M059J (cell line): ENCODE measurements at regions not wholly inside any gene's neighbourhood (a gene's known extent, or its start where the extent isn't known, plus 50 kb on each side); places are given as distances from the start of the nearest gene placed in this dataset.

Source experiments
- DNase-seq: peaks from one replicate; pipeline ENCODE4 v3.0.0-alpha.2; 2012; ENCODE audit warnings: low read depth

DNA sequence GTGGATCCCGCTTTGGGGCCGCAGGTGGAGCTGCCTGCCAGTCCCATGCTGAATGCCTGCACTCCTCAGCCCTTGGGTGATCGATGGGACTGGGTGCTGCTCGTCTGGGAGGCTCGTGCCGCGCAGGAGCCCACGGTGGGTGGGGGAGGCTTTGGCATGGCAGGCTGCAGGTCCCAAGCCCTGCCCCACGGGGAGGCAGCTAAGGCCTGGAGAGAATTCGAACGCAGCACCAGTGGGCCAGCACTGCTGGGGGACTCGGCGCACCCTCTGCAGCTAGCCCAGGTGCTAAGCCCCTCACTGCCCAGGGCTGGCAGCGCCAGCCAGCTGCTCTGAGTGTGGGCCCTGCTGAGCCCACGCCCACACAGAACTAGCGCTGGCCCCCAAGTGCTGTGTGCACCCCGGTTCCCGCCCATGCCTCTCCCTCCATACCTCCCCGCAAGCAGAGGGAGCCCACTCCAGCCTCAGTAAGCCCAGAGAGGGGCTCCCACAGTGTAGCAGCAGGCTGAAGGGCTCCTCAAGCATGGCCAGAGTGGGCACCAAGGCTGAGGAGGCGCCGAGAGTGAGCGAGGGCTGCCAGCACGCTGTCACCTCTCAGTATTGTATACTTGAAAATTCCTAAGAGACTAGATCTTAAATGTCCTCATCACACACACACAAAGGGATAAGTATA, 1654.2 kb upstream of the SLC39A10 start:
- DNase-seq, result no peak

DNA sequence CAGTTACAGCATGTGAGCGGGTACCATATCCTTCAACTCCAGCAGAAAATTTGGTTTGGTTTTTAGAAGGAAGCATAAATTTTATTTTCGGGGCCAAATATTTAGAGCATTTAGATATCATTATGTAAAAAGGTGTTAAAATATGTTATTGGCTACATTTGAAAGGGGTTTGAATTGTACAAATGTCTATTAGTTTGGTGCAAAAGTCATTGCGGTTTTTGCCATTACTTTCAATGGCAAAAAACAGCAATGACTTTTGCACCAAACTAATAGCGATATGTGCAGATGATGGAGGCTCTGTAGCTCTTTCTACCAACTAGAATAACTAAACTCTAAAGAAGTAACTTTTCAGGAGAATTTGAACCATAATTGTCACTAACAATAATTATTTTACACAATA, 1666.2 kb upstream of the SLC39A10 start:
- no peak for DNase-seq

DNA sequence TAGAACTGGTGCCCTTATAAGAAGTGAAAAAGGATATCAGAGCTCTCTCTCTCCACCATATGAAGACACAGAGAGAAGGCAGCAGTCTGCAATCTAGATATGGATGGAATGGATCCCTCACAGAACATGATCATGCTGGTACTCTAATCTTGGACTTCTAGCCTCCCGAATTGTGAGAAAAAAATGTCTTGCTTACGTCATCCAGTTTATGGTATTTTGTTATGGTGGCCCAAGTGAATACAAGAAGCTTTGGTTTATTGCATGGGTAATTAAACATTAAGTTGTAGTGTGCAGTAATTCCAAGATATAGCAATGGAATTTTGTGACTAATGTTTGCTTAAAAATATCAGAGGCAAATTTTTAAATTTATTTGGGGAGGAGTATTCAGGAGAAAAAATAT, 1667.4 kb upstream of the SLC39A10 start:
- DNase-seq, result peak; percentile 2

DNA sequence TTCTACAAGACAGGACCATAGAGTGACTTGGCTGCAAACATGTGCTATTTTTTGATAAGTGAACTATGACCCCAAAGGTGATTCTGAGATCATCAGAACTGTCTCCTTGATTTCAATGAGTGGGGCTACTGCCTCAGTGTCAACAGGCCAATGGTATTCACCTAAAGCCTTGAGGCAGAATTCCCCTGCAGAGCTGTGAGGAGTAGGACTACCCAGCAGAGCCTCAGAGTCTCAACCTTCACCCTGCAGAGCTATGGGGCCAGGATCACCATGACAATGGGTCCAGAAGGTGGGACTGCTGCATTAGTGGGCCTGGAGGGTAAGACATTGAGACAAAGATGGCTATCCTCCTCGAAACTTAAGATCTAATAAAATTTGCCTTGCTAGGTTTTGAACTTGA, 1668.2 kb upstream of the SLC39A10 start:
- DNase-seq, result no peak

DNA sequence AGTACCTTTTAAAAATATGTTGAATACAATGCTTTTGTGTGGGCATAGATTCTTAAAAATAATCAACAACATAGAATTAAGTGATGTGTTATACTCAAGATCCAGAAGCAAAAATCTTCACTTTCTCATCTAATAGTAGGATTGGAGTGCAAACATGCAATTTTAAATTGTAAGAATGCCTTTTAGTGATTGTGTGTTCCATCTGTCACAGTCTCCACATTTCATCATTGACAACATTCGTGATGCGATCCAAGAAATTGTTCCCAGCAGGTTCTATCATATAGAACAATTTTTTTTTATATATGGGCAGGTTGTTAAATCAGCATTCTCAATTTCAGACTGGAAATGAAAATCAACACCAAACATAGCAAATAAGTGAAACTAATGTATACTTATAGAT, 1671.8 kb upstream of the SLC39A10 start:
- DNase-seq, result no peak

DNA sequence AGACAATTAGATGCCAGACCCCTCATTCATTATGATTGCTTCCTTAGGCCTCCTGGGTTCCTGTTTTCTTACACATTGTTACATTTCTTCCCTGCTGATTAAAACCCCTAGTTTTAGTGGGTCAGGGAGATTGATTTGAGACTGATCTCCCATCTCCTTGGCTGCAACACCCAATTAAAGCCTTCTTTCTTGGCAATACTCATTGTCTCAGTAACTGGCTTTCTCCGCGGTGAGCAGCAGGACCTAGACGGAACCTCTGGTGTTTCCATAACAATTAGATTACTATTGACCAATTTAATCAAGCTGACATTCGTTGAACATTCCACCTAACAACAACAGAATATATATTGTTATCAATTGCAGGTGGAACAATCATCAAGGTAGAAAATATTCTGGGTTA, 1676.4 kb upstream of the SLC39A10 start:
- DNase-seq, result no peak

DNA sequence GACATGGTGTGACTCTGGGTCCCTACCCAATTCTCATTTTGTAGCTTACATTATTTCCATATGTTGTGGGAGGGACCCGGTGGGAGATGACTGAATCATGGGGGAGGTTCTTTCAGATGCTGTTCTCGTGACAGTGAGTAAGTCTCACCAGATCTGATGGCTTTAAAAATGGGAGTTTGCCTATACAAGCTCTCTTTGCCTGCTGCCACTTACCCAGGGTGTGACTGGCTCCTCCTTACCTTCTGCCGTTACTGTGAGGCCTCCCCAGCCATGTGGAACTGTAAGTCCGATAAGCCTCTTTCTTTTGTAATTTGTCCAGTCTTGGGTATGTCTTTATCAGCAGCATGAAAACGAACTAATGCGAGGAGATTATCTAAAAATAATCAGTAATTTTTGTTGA, 1683.2 kb upstream of the SLC39A10 start:
- DNase-seq, result no peak

DNA sequence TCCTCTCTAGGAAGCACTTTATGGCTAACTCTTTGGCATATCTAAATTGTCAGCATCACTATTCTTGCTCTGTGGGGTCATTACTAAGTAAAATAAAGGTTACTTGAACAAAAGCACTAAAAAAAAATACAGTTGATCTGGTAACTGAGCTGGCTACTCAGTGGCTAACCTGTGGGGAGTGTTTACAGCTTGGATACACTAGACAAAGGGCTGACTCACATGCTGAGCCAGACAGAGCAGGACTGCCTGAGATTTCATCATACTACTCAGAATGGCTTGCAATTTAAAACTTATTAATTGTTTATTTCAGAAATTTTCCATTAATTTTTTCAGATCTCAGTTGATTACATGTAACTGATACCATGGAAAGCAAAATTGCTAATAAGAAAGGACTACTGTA, 1690.4 kb upstream of the SLC39A10 start:
- peak; percentile 68 for DNase-seq

DNA sequence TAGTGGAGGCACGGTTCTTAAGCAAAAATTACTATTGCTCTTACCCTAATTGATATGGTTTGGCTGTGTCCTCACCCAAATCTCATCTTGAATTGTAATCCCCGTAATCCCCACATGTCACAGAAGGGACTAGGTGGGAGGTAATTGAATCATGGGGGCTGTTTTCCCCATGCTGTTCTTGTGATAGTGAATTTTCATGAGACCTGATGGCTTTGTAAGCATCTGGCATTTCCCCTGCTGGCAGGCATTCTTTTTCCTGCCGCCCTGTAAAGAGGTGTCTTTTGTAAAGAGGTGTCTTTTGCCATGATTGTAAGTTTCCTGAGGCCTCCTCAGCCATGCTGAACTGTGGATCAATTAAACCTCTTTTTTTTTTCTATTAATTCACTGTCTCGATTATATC, 1691.8 kb upstream of the SLC39A10 start:
- DNase-seq, result no peak

DNA sequence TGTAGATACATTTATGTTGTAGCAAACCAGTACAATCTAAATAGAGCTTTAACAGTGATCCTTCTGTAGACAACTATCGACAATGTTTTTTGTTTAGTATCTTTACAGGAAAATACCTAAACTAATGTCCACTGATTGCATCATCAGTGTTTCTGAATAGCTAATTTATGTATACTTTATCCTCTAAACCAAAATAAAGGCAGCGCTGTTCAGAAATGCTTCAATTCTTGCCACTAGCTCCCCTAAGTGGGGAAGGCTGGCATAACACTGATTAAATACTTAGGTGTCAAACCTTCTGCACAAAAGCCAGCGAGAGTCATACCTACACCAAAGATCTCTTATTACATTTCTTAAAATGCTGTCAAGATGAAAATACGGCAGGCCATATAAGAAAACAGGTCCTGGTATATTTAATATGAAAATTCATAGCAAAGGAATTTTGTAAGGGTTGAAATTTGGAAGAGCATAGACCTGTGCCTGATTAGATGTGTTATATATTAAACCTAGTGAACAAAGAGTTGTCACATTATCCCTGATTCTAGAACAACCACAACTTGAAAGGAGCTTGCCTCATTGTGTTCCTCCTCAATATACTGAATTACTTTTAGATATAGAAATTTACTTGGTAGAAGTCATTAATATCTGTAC, 1693.4 kb upstream of the SLC39A10 start:
- DNase-seq, result peak; percentile 46

DNA sequence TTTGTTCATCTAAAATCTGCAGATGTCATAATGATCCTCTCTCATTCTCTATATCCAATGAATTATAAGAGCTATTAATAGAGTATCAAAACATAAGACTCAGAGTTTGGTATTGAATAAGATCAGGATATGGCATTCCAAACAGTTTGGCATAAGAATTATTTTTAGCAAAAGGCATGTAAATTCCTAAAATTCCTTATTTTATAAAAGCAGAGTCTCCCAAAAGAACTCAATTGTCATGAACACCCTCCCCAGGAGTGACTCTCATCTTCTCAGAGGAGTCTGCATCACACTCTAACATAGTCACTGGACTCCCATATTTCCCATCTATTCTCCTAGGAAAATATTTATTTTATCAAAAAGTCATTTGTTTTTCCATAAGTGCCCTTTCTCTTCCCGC, 1710.2 kb upstream of the SLC39A10 start:
- no peak for DNase-seq

DNA sequence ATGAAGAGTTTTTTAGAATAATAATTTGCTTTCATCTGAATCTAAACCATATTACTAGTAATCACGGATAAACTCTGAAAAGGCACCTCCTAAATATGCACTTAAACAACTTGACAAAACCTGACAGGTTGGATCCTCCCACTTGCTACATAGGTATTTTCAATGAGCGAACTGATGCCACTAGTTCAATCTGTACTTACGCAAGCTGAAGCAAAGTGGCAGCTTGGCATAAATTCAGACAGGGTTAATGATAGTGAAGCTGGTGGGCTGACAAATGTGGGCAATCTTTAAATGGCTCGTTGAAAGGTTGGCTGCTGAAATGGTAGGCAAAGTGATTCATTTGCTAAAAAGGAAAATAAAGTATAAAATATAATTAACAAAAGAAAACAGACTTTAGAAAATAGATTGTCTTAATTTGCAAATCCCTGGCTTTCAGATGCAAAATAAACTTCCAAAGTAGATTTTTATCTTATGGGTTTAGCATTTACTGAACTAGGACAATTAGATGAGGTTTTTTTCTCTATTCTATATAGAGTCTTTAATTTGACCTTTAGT, 1713.5 kb upstream of the SLC39A10 start:
- DNase-seq, result no peak

DNA sequence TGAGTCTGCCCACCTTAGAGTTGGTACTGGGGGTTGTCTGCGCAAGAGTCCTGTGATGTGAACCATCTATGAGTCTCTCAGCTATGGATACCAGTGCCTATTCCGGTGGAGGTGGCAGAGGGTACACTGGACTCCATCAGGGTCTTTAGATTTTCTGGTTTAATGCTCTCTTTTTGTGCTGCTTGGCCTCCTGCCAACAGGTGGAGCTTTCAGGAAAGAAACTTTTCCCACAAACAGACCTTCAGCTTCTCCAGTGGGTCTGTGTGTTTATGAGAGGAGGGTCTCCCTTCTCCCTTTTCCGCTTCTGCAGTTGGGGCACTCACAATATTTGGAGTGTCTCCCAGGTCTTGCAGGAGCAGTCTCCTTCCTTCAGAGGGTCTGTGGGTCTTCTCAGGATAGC, 1721.9 kb upstream of the SLC39A10 start:
- DNase-seq, result no peak

DNA sequence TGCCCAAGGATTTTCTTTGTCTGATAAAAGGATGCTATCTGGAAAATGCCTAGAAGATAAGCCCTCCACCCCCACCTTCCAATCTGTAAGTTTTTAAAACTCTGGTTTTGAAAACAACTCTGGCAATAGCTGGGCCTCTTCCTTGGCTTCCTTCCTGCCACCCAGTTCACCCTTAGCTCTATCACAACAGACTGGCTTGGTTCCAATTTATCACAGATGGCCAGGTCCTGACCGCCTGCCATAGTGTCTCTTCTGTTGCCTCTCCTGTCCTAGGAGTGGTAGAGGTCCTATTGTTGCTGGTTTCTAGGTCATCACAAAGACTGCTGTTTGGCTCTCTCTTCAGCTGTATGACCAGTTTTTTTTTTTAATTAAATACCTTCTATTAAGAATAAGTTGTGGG, 1727.9 kb upstream of the SLC39A10 start:
- no peak for DNase-seq

DNA sequence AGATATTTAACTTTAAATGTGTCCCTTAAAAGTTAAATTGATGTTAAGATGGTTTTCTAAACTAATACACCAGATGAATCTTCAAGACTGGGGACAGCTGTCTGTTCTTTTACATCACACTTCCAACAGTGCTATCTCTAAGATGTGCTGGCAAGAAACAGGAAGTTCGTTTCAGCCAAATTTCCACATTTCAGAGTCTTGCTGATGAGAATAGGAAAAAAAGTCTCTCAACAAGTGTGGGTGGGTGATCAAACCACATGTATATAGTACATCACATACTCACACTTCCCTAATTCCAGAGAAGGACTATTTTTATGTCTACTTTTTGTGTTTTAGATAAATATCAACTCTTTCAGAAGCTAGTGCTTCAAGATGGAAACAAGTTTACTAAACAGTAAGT, 1712.8 kb upstream of the TMEFF2 start:
- no peak for DNase-seq

DNA sequence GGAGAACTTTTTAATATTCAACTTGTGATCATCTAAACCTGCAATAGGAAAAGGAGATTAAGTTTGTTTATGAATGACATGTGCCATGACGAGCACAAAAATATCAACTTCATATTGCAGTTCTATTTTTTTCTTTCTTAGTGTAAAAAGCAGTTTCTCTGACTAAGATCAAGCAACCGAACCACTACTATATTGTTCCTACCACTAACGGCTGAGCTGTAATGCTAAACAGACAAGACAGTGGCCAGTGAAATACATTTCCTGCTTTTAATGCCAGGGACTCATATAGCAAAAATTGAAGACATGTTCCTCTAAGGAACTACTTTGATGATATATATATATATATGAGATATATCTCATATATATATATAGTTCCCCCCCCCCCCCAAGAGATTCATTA, 1705.6 kb upstream of the TMEFF2 start:
- DNase-seq, result no peak

DNA sequence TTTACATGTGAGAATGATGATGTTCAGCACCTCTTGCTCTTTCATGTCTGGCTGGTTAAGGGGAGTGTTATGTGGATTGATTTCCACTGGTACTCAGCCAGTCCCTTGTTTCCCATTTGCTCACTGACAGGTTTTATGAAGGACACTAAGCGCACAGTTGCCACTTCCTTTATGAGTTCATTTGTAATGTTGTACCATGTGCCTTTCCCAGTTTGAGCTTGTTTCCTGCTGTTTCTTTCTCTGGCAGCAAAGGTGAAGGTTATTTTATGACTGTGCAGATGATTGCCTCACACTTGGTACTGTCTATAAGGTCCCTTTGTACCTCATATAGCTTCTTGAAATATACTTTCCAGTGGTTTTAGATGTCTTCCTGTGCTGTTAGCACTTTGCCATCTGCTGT, 1700.5 kb upstream of the TMEFF2 start:
- no peak for DNase-seq

DNA sequence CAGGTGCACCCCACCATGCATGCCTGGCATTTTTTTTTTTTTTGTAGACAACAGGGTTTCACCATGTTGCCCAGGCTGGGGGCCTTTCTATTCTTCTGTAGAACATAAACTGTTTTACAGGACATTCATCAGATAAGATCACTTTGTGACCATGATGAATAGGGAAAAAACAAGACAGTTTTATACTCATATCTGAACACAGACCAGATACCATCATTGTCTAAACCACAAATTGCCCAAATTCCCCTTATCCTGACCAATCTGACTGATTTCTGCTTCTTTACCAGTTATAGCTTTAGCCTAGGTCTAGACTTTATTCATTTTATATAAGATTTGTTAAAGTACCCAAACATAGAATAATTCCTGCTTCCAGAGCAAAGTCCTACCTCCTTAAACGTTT, 1699.3 kb upstream of the TMEFF2 start:
- DNase-seq, result peak; percentile 37

DNA sequence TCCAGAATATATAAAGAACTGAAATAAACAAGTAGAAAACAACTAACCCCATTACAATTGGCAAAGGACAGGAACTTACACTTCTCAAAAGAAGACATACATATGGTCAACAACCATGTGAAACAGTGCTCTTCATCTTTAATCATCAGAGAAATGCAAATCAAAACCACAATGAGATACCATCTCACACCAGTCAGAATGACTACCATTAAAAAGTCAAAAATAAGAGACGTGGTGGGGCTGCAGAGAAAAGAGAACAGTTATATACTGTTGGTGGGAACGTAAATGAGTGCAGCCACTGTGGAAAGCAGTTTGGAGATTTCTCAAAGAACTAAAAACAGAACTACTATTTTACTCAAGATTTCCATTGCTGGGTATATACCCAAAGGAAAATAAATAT, 1696.3 kb upstream of the TMEFF2 start:
- DNase-seq, result no peak

DNA sequence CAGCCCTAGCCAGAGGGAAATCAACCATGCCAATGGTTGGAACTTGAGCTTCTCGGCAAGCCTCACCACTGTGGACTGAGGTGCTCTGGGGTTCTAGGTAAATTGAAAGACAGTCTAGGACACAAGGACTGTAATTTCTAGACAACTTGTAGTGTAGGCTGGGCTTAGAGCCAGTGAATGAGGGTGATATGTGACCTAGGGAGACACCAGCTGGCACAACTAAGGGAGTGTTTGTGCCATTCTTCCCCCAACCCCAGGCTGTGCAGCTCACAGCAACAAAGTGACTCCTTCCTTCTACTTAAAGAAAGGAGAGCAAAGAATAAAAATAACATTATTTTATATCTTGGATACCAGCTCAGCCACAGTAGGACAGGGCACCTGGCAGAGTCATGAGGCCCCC, 1690.7 kb upstream of the TMEFF2 start:
- DNase-seq, result no peak

DNA sequence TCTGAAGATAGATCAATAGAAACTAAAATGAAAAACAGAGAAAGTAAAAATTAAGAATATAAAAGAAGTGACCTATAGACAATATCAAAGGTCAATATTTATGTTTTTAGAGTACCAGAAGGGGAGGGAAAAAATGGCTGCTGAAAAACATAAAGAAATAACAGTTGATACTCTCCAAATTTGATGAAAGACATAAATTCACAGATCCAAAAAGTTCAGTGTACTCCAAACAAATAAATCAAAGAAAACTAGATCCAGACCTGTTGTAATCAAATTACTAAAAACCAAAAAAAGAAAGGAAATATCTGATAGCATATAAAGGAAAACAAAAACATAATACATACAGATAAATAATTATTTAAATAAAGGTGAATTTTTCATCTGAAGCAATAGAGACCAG, 1689.1 kb upstream of the TMEFF2 start:
- DNase-seq, result no peak

DNA sequence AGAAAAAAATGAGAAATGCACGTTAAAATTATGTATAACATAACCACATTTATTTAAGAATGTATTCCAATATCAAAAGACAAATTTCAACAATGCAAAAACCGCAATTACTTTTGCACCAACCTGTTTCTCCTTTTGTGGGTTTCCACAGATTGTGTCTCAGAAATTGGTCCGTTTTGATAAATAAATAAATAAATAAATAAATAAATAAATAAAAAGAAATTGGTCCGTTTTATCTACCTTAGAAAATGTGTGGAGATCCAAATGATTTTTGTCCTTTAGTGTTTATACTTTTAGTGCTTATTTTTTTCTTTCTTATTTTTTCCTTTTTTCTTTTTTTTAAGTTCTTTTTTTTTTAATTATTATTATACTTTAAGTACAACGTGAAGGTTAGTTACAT, 1682.2 kb upstream of the TMEFF2 start:
- no peak for DNase-seq

DNA sequence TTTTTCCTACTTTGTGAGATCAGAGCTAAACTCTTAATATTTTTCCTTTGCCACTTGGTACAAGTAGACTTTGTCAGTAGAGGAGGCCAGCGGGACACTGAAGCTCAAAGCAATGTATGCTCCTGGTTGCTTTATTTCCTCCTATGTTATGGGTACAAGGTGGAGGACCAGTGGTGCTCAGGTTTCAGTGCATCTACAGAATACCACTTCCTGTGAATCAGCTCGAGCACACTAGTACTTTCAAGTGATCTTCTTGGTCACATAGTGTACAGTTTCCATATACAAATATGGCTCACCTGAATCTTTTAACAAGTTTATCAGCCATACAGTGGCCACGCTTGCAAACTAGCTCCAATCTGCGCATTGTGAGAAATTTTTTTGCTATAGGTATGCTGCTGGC, 1674.8 kb upstream of the TMEFF2 start:
- no peak for DNase-seq

DNA sequence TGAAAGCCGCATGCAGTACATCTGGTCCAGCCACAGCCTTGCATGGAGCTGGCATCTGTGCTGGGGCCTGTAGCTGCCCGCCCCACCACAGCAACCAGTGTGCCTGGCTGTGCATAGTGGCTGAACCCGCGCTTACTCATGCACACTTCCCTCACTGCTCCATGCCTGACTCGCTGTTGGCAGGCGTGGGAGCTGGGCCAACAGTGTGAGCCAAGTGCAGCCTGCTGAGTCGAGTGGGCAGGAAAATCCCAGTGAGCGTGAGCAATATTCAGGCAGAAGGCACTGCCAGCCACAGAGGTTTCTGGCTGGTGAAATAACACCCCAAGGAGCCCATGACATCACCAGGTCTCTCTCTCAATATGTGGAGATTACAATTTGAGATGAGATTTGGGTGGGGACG, 1674.1 kb upstream of the TMEFF2 start:
- DNase-seq, result peak; percentile 64
